HEK293 (cell line): ENCODE measurements at regions not wholly inside any gene's neighbourhood (a gene's known extent, or its start where the extent isn't known, plus 50 kb on each side); places are given as distances from the start of the nearest gene placed in this dataset.

Experiments used
- CTCF ChIA-PET: fragments of 350-600 bp; formaldehyde crosslinking; extraction: SDS; loops from one replicate; lab custom pipeline; 2021; ENCODE audit warnings: antibody characterized with exemption; lab: Yijun Ruan, JAX
- POLR2A ChIA-PET: fragments of 300-600 bp; formaldehyde crosslinking; extraction: SDS; loops from one replicate; lab custom pipeline; 2020; ENCODE audit warnings: antibody characterized with exemption, inconsistent platforms; lab: Yijun Ruan, JAX
- H3K27ac ChIP-seq: fragments of 200-500 bp; sonication (Bioruptor generic); 2 replicates; pipeline ENCODE4 v1.5.1; 2014; ENCODE audit warnings: low read depth, low read length, control low read depth, inconsistent platforms; ENCODE audit errors: extremely low read depth
- H3K36me3 ChIP-seq, 2 experiments: fragments of 200-500 bp in 1 of 2; sonication (Bioruptor generic) in 1 of 2; 1 replicate in 1 of 2; 2 replicates in 1 of 2; pipeline ENCODE4 v1.5.1; 2014 to 2017; ENCODE audit warnings: inconsistent platforms in 2 of 2, low read length in 2 of 2; ENCODE audit not compliant: control insufficient read depth in 2 of 2, insufficient read depth in 1 of 2
- H3K4me1 ChIP-seq: fragments of 200-500 bp; sonication (Bioruptor generic); 2 replicates; pipeline ENCODE4 v1.5.1; 2014; ENCODE audit warnings: mild to moderate bottlenecking, low read length, inconsistent platforms; ENCODE audit not compliant: control insufficient read depth, insufficient read depth
- H3K4me3 ChIP-seq: 2 replicates; pipeline ENCODE4 v1.5.1; 2011; ENCODE audit warnings: low read depth, mild to moderate bottlenecking, control low read depth, low read length, moderate library complexity
- H3K9me3 ChIP-seq: fragments of 200-500 bp; sonication (Bioruptor generic); 2 replicates; pipeline ENCODE4 v1.5.1; 2014; ENCODE audit warnings: low read depth, low read length, inconsistent platforms; ENCODE audit not compliant: control insufficient read depth, insufficient read depth
- HOXA7 ChIP-seq: sonication (generic); formaldehyde crosslinking; IDR thresholded peaks from 2 replicates; pipeline ENCODE4 v1.8.1; 2022; ENCODE audit warnings: missing genetic modification reagents, borderline replicate concordance
- HOXD13 ChIP-seq: sonication (generic); formaldehyde crosslinking; IDR thresholded peaks from 2 replicates; pipeline ENCODE4 v1.8.0; 2022; ENCODE audit warnings: missing genetic modification reagents, borderline replicate concordance
- KLF8 ChIP-seq: fragments of 450-650 bp; formaldehyde crosslinking; IDR thresholded peaks from 2 replicates; pipeline ENCODE4 v1.5.1; 2016; ENCODE audit warnings: missing biosample characterization, missing genetic modification characterization
- MEIS1 ChIP-seq: sonication (generic); formaldehyde crosslinking; IDR thresholded peaks from 2 replicates; pipeline ENCODE4 v1.8.1; 2022; ENCODE audit warnings: missing genetic modification reagents, mild to moderate bottlenecking, borderline replicate concordance
- OVOL3 ChIP-seq: fragments of 450-650 bp; formaldehyde crosslinking; IDR thresholded peaks from 2 replicates; pipeline ENCODE4 v1.5.1; 2016; ENCODE audit warnings: missing biosample characterization, missing genetic modification characterization
- PATZ1 ChIP-seq: fragments of 450-650 bp; formaldehyde crosslinking; IDR thresholded peaks from 2 replicates; pipeline ENCODE4 v1.5.1; 2016; ENCODE audit warnings: missing biosample characterization, missing genetic modification characterization
- WT1 ChIP-seq: fragments of 450-650 bp; formaldehyde crosslinking; IDR thresholded peaks from 2 replicates; pipeline ENCODE4 v1.5.1; 2016; ENCODE audit warnings: missing biosample characterization, missing genetic modification characterization
- ZBTB17 ChIP-seq: fragments of 450-650 bp; formaldehyde crosslinking; IDR thresholded peaks from 2 replicates; pipeline ENCODE4 v1.5.1; 2016; ENCODE audit warnings: missing biosample characterization, missing genetic modification characterization
- ZEB2 ChIP-seq: fragments of 450-650 bp; formaldehyde crosslinking; IDR thresholded peaks from 2 replicates; pipeline ENCODE4 v1.5.1; 2016; ENCODE audit warnings: missing biosample characterization, missing genetic modification characterization
- ZNF140 ChIP-seq: fragments of 450-650 bp; formaldehyde crosslinking; IDR thresholded peaks from 2 replicates; pipeline ENCODE4 v1.5.1; 2016; ENCODE audit warnings: missing biosample characterization, missing genetic modification characterization
- ZNF175 ChIP-seq: fragments of 450-650 bp; formaldehyde crosslinking; IDR thresholded peaks from 2 replicates; pipeline ENCODE4 v1.5.1; 2016; ENCODE audit warnings: missing biosample characterization, missing genetic modification characterization
- ZNF18 ChIP-seq: fragments of 450-650 bp; formaldehyde crosslinking; IDR thresholded peaks from 2 replicates; pipeline ENCODE4 v1.5.1; 2016; ENCODE audit warnings: missing biosample characterization, missing genetic modification characterization
- ZNF202 ChIP-seq: fragments of 450-650 bp; formaldehyde crosslinking; IDR thresholded peaks from 2 replicates; pipeline ENCODE4 v1.5.1; 2016; ENCODE audit warnings: missing biosample characterization, missing genetic modification characterization, borderline replicate concordance
- ZNF274 ChIP-seq, 2 experiments: fragments of 200-500 bp in 1 of 2; fragments of 450-650 bp in 1 of 2; sonication (Bioruptor generic) in 1 of 2; formaldehyde crosslinking in 1 of 2; IDR thresholded peaks; 2 replicates each; pipeline versions ENCODE4 v1.5.1 to v1.6.1; 2014 to 2016; ENCODE audit warnings: borderline replicate concordance in 1 of 2, inconsistent platforms in 1 of 2, low read length in 1 of 2, missing biosample characterization in 1 of 2, missing genetic modification characterization in 1 of 2
- ZNF302 ChIP-seq: fragments of 450-650 bp; formaldehyde crosslinking; IDR thresholded peaks from 2 replicates; pipeline ENCODE4 v1.5.1; 2016; ENCODE audit warnings: missing biosample characterization, missing genetic modification characterization, low read depth
- ZNF37A ChIP-seq: fragments of 450-650 bp; IDR thresholded peaks from 2 replicates; pipeline ENCODE4 v1.5.1; 2018; ENCODE audit warnings: missing biosample characterization, missing genetic modification characterization
- ZNF404 ChIP-seq: fragments of 450-650 bp; formaldehyde crosslinking; IDR thresholded peaks from 2 replicates; pipeline ENCODE4 v1.5.1; 2017; ENCODE audit warnings: missing biosample characterization, missing genetic modification characterization
- ZNF610 ChIP-seq: fragments of 450-650 bp; formaldehyde crosslinking; IDR thresholded peaks from 2 replicates; pipeline ENCODE4 v1.5.1; 2016; ENCODE audit warnings: missing biosample characterization, missing genetic modification characterization, borderline replicate concordance
- ZNF645 ChIP-seq: fragments of 450-650 bp; formaldehyde crosslinking; IDR thresholded peaks from 2 replicates; pipeline ENCODE4; 2016; ENCODE audit warnings: missing biosample characterization, missing genetic modification characterization
- ZNF677 ChIP-seq: fragments of 450-650 bp; IDR thresholded peaks from 2 replicates; pipeline ENCODE4 v1.5.0; 2018; ENCODE audit warnings: missing biosample characterization, mild to moderate bottlenecking, missing genetic modification characterization, moderate library complexity
- ZNF776 ChIP-seq: fragments of 450-650 bp; formaldehyde crosslinking; IDR thresholded peaks from 2 replicates; pipeline ENCODE4 v1.5.0; 2017; ENCODE audit warnings: missing biosample characterization, missing genetic modification characterization, borderline replicate concordance
- ZNF777 ChIP-seq: fragments of 450-650 bp; formaldehyde crosslinking; IDR thresholded peaks from 2 replicates; pipeline ENCODE4 v1.5.1; 2017; ENCODE audit warnings: missing biosample characterization, missing genetic modification characterization, borderline replicate concordance
- ZNF837 ChIP-seq: fragments of 450-650 bp; formaldehyde crosslinking; IDR thresholded peaks from 2 replicates; pipeline ENCODE4 v1.5.1; 2016; ENCODE audit warnings: missing biosample characterization, missing genetic modification characterization
- ZSCAN16 ChIP-seq: fragments of 450-650 bp; formaldehyde crosslinking; IDR thresholded peaks from 2 replicates; pipeline ENCODE4 v1.5.1; 2016; ENCODE audit warnings: missing biosample characterization, missing genetic modification characterization
- ZSCAN4 ChIP-seq: fragments of 450-650 bp; formaldehyde crosslinking; IDR thresholded peaks from 2 replicates; pipeline ENCODE4 v1.5.1; 2017; ENCODE audit warnings: missing biosample characterization, missing genetic modification characterization

GRCh38 chr6:104589940-104590339 is 269.8 kb downstream of the HACE1 start (continued):
- no peak for TF ChIP-seq ZNF645
- TF ChIP-seq ZBTB17 (tag by site-specific recombination), result no peak
- TF ChIP-seq ZNF610 (tag by site-specific recombination), result no peak
- no peak for TF ChIP-seq ZNF274 (IDR thresholded peaks at IDR 0.05; ENCODE audit: low read length)
- TF ChIP-seq ZNF274 (tag by site-specific recombination; IDR thresholded peaks at IDR 0.05; ENCODE audit: borderline replicate concordance), result no peak
- no peak for TF ChIP-seq ZEB2 (tag by site-specific recombination)

- H3K36me3 ChIP-seq, result no peaks in the 10 kb centered on the region
- no peak overlapping the region for H3K4me3 ChIP-seq
- TF ChIP-seq ZNF37A (tag by site-specific recombination) (no peak), KLF8 (no peak), ZNF140 (no peak), ZNF302 (tag by site-specific recombination) (no peak)
- no peaks in the 10 kb centered on the region for H3K9me3 ChIP-seq
- ChIA-PET CTCF (interaction anchor here (1.5 kb wide), 1 partner anchor 21 kb away, joined by 4 read pairs; no protein-coding TSS in a partner anchor), POLR2A (no interaction called here)
- H3K4me1 ChIP-seq, result no peaks in the 10 kb centered on the region
- no peak overlapping the region for H3K27ac ChIP-seq
Observed at GRCh38 chr6:104585646-104586045, 274.1 kb downstream of the HACE1 start.

- Histone ChIP-seq H3K4me3 (no peak overlapping the region), H3K4me1 (no peaks in the 10 kb centered on the region), H3K36me3 (no peaks in the 10 kb centered on the region), H3K27ac (no peak overlapping the region), H3K9me3 (no peaks in the 10 kb centered on the region)
- TF ChIP-seq ZNF175 (tag by site-specific recombination) (no peak), MEIS1 (CRISPR knock-in tag) (no peak), ZNF404 (tag by site-specific recombination) (no peak), ZNF202 (tag by site-specific recombination) (no peak), ZNF610 (tag by site-specific recombination) (no peak), ZNF837 (no peak), HOXD13 (CRISPR knock-in tag) (no peak), ZNF677 (no peak), ZNF776 (tag by site-specific recombination) (no peak), ZNF18 (no peak)
- ChIA-PET POLR2A (no interaction called here), CTCF (interaction anchor here (0.8 kb wide), 1 partner anchor 13 kb away, joined by 3 read pairs; no protein-coding TSS in a partner anchor)
Observed at GRCh38 chr6:104580452-104580851, 279.3 kb downstream of the HACE1 start.

GRCh38 chr6:104579310-104579863 is 280.3 kb downstream of the HACE1 start:
- Histone ChIP-seq H3K36me3 (no peaks in the 10 kb centered on the region), H3K4me1 (no peaks in the 10 kb centered on the region), H3K27ac (no peak overlapping the region), H3K9me3 (no peaks in the 10 kb centered on the region), H3K4me3 (no peak overlapping the region)
- POLR2A ChIA-PET, result no interaction called here
- CTCF ChIA-PET, result interaction anchor here (0.8 kb wide), 1 partner anchor 15 kb away, joined by 3 read pairs; no protein-coding TSS in a partner anchor
- TF ChIP-seq ZSCAN4 (tag by site-specific recombination) (no peak), ZNF777 (tag by site-specific recombination) (no peak), PATZ1 (no peak), OVOL3 (tag by site-specific recombination) (no peak), ZNF37A (tag by site-specific recombination) (no peak), HOXA7 (CRISPR knock-in tag) (no peak), WT1 (tag by site-specific recombination) (no peak), ZSCAN16 (tag by site-specific recombination) (no peak)
